ENCODE measurements at regions not wholly inside any gene's neighbourhood (a gene's known extent, or its start where the extent isn't known, plus 50 kb on each side); places are given as distances from the start of the nearest gene placed in this dataset.

DNA sequence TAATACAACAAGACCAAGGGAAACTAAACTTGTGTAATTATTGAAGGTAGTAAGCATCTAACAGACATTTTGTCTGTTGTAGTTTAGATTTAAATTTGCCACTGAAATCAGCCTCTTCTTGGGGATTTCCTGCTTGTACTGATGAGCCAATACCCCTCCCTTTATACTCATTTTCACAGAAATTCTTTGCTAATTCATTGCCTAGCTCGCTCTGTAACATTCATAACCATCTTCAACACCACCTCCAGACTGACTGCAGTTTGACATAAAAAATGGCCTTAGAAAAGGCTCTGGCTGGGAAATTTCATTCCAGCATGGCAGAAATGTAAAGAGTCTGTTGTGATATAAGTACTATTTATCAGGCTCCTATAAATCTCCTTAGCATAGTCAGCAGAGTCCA, 109.7 kb upstream of the FLRT2 start:
- TF ChIP-seq, protein P1, sequence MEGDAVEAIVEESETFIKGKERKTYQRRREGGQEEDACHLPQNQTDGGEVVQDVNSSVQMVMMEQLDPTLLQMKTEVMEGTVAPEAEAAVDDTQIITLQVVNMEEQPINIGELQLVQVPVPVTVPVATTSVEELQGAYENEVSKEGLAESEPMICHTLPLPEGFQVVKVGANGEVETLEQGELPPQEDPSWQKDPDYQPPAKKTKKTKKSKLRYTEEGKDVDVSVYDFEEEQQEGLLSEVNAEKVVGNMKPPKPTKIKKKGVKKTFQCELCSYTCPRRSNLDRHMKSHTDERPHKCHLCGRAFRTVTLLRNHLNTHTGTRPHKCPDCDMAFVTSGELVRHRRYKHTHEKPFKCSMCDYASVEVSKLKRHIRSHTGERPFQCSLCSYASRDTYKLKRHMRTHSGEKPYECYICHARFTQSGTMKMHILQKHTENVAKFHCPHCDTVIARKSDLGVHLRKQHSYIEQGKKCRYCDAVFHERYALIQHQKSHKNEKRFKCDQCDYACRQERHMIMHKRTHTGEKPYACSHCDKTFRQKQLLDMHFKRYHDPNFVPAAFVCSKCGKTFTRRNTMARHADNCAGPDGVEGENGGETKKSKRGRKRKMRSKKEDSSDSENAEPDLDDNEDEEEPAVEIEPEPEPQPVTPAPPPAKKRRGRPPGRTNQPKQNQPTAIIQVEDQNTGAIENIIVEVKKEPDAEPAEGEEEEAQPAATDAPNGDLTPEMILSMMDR (IDR thresholded peaks at IDR 0.05; ENCODE audit: poor library complexity) = no peak
- TF ChIP-seq EZH2 (IDR thresholded peaks at IDR 0.05; ENCODE audit: borderline replicate concordance) = no peak
